Iris pigment epithelial cell (primary cell): ENCODE measurements at regions not wholly inside any gene's neighbourhood (a gene's known extent, or its start where the extent isn't known, plus 50 kb on each side); places are given as distances from the start of the nearest gene placed in this dataset.
A peak's percentile ranks its signal among the peaks of the same experiment; 100 is the strongest.

Source experiments
- DNase-seq: peaks from one replicate; pipeline ENCODE4 v3.0.0-alpha.2; 2011; ENCODE audit warnings: low read depth

DNA sequence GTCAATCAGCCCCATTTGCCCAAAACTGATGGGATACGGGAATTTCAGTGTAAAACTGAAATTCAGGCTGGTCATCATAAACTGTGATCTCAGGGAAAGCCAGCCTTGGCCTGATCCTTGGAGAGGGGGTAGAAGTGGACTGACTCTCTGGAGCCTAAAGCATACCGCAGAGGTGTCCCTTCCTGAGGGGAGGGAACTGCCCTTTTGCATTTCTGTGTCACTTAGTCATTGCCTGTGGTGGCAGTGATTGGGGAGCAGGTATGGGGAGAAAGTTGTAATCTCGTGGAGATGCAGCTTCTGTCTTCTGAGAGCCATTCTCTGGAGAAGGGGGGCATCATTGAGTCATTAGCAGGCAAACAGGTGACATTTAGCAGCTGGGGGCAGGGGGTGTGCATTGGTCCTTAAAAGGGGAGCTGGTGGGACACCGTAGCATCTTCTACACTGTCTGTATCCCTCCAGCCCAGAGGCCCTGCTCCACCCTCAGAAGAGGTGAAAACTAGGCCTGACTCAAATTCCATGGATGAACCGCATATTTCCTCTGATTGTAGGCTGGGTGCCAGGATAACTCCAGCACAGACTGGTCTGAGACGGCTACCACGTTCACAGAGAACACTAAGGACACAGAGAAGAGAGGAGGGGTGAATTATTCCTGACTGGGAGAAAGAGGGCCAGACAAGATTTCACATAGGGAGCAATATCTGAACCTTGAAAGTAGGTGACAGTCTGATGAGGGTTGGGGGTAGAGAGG, 143.3 kb downstream of the SEC61B start:
- DNase-seq, result peak; percentile 77

DNA sequence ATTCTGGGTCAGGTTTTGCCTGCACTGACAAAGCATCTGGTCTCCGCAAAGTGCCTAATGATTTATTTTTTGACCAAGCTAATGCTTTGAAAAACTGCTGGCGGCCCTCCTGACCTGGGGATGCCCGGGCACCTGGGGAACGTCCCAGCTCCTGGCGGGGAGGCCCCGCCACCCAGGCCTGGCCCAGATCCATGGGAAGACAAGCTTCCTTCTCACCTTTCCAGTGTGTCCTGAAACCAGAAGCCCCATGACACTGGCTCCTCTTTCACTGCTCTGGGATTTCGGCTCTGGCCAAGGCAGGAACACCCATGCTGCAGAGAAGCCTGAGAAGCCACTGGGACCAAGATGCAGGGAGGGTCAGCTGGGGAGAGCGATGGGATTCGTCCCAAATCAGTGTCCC, 144.1 kb downstream of the SEC61B start:
- no peak for DNase-seq

DNA sequence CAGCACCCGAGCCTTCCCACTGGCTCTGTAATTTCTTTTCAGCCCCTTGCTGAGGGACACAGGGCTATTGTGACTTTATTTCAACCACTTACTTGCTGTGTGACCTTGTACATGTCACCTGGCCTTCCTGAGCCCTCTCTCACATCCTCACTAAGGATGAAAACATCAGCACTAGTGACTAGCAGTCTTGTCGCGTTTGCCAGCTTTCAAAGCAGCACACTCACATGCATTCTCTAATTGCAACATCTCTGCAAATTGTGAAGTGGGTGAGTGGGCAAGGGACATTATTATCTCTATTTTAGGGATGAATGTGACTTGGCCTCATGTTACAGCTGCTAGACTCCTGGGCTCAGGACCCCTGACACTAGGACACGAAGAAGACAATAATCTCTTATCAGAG, 144.5 kb downstream of the SEC61B start:
- no peak for DNase-seq

DNA sequence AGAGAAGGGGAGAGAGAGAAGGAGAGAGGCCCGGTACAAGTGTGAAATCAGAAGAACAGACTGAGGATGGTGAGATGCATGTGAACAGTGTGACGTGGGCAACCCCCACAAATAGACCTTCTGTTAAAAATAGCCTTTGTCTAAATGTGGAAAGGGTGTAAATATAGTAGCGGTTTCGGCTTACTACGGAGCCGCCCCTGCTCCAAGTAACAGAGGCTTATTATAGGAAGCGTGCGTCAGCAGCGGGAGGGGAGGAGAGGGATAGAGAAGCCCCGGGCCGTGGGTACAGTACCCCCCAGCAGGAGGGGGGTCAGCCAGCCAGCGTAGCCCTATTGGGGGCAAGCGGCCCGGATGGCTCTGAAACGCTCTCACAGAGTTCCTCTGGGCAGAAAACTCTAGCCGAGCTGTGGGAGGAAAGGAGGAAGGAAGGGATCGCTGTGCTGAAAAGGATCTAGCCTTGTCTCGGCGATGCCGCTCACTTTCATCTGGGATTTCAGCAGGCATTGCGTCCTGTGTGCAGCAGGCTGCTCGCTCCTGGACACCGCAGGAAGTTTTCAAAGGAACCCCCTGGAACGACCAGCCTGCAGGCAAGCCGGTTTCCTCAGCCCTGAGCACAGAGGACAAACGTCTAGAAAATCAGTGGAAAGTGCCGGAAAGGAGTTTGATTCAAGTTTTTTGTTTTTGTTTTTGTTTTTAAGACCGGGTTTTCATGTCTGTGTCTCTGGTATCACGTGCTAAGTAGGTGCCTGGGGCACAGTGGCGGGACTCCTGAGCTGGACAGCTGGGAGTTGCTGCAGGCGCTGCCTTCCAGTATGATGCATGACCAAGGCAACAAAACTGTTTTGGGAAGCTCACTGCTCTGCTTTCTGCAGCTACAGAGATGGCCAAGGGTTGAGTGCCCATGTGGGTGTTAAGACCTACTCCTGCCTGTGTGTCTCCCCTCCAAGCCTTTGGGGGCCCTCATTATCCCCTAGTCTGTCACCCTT, 146.6 kb downstream of the SEC61B start:
- DNase-seq, result peak; percentile 55

DNA sequence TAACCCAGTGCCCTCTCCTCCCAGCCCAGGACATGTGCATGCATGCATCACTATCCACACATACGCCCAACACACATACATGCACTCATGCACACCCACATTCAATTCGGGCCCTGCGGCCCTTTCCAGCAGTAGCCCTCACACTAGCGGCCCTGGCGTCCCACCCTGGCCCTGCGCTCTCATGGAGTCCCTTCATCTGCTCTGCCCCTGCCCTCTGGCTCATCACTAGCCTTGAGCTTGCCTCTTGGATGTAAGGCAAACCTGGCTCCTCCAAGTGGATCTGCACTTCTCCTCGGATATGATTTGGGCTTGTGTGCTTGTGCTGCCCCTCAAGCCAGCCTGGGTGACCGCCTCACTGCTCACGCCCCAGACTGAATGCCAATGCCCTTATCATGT, 147.2 kb downstream of the SEC61B start:
- no peak for DNase-seq

DNA sequence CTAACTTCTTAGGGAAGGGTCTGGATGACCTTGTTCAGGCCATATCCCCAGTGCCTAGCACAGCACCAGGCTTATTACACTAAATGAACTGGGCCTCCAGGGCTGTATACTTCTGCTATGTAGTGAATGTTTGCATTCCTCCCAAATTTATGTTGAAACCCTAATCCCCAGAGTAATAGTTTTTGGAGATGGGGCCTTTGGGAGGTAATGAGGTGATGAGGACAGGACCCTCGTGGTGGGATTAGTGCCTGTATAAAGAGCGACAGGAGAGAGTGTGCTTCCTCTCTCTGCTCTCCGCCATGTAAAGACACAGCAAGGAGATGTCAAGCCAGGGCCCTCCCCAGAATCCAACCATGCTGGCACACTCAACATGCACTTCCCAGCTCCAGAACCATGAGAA, 148.3 kb downstream of the SEC61B start:
- DNase-seq, result no peak

DNA sequence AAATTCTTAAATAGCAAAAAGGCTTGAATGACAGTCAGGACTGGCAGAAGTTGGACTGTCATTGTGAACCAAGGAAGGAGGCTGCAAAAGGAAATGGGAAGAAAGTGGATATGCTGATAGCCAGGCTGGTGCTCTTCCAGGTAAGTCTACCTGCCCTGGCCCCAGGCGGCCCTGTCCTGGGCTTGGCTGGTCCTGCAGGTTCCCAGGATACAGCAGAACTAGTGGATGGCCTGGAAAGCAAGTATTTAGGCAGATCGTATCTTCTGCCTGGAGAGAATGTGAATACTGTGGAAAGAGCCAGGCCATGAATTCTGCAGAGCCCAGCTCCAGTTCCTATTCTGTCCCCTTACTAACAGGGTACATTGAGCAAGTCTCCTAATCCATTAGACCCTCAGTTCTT, 149.3 kb downstream of the SEC61B start:
- no peak for DNase-seq

DNA sequence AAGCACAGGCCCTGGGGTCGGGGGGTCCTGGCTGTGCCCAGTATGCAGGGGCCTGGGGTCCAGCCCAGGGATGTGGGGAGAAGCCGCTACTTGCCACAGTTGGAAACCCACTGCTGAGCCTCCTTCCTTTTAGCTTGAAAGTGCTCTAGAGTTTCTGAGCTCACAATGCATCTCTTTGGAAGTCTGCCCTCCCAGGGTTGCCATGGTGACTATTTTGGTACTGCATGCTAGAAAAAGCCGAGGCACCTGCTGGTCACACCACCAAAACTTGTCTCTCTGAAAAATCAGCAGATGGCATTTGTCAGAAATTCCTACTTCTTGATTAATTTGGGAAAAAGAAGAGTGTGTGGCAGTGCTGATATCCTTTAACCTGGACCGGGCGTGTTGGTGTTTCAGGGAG, 151.8 kb downstream of the SEC61B start:
- DNase-seq, result no peak

DNA sequence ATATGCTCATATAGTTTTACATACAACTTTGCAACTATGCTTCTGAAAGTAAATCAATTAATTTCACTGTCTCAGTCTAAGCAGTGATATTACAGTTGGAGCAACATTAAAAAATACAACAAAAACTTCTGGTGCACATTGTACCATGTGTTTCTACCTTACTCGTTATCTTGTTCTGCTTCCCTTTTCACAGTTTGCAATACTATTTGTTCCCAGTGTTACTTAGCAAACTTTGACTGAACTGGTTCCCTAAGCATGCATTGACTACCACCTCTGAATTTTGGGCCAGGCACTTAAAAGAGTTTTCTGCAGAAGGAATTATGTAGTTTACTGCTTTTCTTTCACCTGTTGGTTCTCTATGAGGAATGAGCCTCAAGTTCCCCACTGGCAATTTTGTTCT, 152.7 kb downstream of the SEC61B start:
- no peak for DNase-seq

DNA sequence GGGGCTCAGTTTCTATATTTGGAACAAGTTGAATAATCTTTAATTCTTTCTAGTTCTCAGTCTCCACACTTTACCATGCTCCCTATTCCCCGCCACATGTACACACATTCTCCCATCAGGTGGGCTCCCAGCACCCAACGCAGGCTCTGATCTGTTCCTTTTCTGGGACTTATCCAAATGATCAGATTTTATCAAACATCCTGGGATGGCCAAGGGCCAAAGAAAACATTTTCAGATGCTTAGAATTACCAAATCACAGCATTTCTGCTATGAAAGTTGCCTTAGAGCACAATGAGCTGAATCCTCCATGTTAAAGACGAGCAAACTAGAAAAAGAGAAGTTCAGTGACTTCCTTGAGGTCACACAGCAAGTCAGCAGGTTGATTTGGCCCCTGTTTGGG, 153.4 kb downstream of the SEC61B start:
- DNase-seq, result peak; percentile 50

DNA sequence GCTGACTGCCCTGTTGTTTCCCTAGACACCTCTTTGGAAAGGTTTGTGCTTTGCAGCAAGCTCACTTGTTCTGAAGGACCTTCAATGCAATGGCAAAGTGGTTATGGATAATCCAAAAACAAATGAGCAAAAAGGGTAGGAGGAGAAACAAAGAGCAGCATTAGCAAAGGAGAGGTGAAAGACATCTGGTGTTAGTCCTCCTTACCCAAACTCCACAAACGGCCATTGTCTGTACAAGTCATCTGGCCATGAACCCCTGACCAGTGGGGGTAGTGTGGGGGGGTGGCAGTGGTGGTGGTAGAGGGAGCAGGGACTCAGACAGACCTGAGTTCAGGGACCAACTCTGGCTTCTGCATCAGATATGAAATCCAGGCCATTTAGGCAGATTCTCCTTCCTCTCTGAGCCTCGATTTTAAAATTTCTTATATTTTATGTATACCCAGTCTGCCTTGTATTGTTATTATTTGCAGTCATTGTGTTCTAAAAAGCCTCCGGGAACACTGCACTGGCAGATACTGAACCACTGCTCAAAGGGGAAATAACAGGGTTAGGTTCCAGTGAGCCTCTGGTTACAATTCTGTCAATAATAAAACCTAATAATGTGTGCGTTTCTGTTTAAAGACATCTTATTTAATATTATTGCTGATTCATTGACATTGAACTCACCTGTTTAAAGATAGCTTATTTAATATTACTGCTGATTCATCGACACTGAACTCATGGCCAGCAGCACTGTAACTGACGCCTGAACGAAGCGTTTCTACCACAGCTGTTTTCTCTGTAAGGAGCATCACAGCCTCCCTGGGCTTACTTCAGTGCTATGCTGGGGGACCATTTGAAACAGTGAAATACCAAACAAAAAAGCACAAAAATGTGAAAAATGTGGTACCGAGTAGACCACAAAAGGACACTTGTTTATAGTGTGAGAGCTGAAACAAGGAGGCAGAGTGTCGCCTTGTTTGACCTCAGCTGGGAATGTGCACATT, 156.0 kb downstream of the SEC61B start:
- DNase-seq, result peak; percentile 76

DNA sequence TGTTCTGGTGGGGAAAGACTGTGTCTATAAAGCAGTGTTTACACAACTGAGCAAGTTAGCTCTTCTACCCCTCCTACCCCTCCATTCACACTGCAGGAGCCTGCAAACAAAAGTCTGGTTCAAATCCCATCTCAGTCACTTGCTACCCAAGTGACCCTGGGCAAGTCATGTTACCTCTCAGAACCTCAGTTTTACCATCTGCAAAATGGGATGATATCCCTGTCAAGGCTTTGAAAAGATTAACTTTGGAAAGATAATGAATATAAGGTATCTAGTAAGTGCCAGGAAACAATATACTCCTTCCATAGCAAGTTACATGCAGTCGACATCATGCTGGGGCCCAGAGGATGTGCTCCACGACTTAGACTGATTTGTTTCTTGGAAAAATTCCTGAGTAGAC, 161.5 kb downstream of the SEC61B start:
- no peak for DNase-seq

DNA sequence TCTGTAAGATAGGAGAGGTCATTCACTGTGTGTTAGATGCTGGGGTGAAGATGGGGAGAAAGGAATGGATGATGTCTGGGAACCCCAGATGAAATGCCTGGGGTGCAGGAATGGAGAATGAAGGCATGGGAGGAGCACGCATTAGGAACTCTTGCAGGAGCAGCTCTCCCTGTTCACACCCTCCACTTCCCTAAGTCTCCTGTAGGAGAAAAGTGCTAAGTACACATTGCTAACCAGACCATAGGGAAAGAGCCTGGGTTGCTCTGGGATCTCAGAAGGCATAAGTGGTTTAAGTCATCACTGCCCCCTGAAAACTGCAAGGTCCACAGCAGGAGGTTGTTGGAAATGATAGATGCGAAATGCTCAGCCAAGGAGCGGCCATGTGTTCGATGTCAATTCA, 163.1 kb downstream of the SEC61B start:
- DNase-seq, result no peak

DNA sequence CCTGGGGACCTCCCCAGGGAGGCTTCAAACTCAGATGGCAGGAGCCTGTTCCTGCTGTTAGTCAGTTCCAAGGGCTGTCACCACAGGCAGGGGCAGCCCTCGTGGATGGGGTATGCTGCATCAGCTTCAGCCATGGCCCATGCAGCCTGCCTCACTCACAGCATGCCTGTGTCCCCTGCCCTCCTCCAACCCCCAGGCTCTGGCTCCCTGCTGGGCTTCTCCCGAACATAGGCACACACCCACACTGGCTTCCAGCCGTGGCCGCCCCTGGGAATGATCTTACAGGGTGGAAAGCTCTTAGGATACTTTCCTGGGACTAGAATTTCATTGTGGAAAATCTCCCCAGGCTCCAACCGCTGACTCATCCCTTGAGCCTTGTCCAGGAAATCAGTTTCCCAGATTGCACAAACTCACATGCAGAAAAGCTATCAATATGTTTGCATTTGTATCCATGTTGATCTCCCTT, 163.8 kb downstream of the SEC61B start:
- peak; percentile 36 for DNase-seq

DNA sequence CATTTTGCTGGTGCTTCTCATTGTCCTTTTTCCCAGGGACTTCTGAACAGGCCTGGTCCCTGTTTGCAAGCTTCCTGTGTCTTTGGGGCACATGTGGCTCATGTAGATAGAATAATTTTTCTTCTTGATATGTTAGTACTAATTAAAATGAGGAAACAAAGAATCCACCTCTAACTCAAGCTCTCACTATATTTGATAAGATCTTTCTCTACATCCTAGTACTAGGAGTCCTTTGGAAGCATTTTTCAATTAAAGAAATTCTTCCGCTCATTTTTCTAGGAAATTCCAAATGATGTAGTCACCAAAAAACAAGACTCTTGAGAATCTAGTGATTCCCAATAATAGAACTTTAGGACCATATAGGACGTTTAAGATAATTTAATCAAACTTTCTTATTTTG, 165.3 kb downstream of the SEC61B start:
- no peak for DNase-seq

DNA sequence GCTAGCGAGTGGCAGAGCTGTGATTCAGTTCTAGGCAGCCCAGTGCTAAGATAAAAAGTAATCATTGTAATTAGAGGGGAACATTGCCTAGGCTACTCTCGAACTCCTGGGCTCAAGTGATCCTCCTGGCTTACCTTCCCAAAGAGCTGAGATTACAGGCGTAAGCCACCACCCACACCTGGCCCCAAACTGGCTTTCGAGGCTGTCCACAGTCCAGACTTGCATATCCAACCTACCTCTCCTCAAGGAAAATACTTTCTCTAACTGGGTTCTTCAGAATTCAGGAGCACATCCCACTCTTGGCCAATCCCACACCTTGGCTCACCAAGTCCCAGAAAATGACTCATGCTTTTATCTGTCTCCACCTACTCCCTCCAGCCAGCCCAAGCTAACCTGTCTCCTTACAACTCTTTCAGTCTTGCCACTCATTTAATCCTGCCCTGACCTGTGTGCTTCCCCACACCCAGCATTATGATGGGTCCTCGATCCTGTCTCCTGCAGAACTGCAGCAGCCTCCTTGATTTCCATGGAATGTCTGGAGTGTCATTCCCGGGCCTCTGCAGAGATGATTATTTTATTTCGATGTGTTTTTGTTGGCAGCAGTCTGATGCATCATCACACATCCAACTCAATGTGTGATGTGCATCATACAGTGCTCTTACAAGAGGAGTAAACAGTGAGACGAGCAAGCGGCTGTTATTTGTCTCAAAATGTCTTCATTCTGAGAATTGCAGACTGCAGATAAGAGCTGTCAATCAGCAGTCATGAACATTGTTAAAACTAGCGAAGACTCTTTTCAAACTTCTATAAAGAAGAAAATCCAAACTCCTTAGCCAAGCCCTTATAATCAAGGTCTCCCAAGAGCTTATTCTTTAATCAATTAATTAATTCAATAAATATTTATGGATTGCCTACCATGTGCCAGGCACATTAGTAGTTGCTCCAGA, 167.3 kb downstream of the SEC61B start:
- peak; percentile 39 for DNase-seq

DNA sequence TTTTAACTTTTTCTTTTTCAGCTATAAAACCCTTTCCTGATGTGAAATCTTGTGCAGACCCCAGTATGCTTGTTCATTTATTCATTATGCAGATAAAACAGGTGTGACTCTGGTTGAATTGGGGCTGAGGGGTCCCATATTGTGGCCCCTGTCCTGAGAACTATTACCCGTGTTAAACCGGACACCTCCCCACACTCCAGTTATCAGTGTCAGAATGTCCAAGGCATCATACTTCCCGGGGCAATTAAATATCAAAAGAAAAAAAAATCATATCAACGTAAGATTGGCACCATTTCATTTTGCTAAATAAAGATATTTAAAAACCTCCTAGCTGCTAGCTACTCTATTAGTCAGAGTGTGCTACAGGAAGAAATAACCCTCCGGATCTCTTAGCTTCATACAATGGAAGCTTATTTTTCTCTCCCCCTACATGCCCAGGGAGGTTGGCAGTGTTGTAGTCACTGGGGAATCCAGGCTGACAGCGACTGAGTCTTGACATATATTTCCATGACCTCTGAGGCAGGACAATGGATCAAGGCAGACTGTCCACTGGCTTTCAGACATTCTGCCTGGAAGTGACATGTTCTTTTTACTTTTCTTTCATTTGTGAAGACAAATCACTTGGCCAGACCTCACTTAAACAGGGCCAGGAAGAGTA, 170.0 kb downstream of the SEC61B start:
- no peak for DNase-seq

DNA sequence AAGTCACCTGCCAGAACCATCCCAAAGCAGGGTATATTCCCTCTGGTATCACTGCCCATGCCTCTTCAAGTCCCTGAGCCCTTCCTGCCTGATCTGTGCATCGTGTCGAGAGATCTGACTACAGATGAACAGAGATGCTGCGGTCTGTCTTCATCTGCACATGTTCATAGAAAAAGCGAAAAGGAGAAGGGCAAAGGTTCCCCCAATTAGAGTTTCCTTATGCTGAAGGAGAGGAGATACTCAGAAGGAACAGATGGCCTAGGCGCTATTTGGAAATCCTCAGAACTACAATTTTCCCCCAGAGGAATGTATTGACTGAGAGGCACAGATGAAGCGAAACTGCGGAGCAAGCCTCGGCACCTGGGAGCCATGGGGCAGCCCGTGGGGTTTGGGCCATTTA, 170.9 kb downstream of the SEC61B start:
- no peak for DNase-seq

DNA sequence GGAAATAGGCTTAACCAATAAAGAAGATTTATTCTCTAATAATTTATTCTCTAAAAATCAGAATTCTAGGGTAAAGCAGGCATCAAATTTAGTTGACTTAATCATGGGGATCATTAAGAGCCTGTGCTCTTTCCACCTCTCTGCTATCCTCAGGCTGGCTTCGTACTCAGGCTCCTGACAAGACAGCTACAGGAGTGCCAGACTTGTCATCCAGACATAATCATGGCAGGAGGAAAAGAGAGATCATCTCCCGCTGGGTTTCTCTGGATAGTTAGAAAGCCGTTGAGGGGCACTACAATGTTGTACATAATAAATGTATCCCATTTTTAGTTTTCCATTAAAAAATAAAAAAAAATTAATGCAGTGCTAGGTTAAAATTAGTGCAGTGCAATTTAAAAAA, 171.9 kb downstream of the SEC61B start:
- no peak for DNase-seq

DNA sequence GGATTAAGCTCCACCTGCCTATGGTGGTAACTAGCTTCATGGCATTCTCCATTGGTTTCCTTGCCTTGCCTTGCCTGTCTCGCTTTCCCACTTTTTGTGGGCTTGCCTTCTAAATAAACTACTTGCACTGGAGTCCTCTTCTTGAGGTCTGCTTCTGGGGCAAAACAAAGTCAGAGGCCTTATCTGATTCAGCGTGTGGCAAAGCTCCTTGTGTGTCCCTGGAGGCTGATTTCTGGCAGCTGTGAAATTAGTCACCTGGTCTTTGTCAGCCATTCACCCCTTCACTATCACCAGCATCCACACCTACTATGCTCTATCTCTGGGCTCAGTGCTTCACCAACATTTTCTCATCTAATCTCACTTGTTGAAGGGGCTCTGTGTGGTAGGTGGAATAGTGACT, 176.2 kb downstream of the SEC61B start:
- no peak for DNase-seq
